ENCODE measurements at regions not wholly inside any gene's neighbourhood (a gene's known extent, or its start where the extent isn't known, plus 50 kb on each side); places are given as distances from the start of the nearest gene placed in this dataset.

GRCh38 chr2:134128746-134129145 lies 125.1 kb upstream of the MGAT5 start:
- DNase-seq: no peak

GRCh38 chr2:134129900-134130537 lies 123.9 kb upstream of the MGAT5 start:
- DNase-seq: no peak

GRCh38 chr2:134131681-134132489 lies 122.0 kb upstream of the MGAT5 start:
- DNase-seq: no peak

GRCh38 chr2:134132490-134132857 lies 121.4 kb upstream of the MGAT5 start:
- no peak for DNase-seq

- DNase-seq: no peak
Measured at GRCh38 chr2:134133622-134134312, 120.1 kb upstream of the MGAT5 start.

GRCh38 chr2:134134313-134134706 lies 119.6 kb upstream of the MGAT5 start:
- DNase-seq: no peak

- DNase-seq: no peak
Measured at GRCh38 chr2:134134827-134135226, 119.0 kb upstream of the MGAT5 start.

GRCh38 chr2:134135793-134136192 lies 118.1 kb upstream of the MGAT5 start:
- no peak for DNase-seq

- no peak for DNase-seq
Measured at GRCh38 chr2:134136731-134137130, 117.1 kb upstream of the MGAT5 start.

GRCh38 chr2:134137182-134137611 lies 116.7 kb upstream of the MGAT5 start:
- DNase-seq: no peak

- no peak for DNase-seq
Measured at GRCh38 chr2:134138115-134138514, 115.8 kb upstream of the MGAT5 start.

GRCh38 chr2:134139611-134140010 lies 114.3 kb upstream of the MGAT5 start:
- no peak for DNase-seq

- DNase-seq: no peak
Measured at GRCh38 chr2:134140251-134140661, 113.6 kb upstream of the MGAT5 start.

- DNase-seq: no peak
Measured at GRCh38 chr2:134141598-134142340, 112.1 kb upstream of the MGAT5 start.

GRCh38 chr2:134142341-134142738 lies 111.5 kb upstream of the MGAT5 start:
- no peak for DNase-seq

- no peak for DNase-seq
Measured at GRCh38 chr2:134142903-134143302, 111.0 kb upstream of the MGAT5 start.

GRCh38 chr2:134143568-134143967 lies 110.3 kb upstream of the MGAT5 start:
- DNase-seq: no peak

- DNase-seq: no peak
Measured at GRCh38 chr2:134144081-134144596, 109.7 kb upstream of the MGAT5 start.

GRCh38 chr2:134144651-134145050 lies 109.2 kb upstream of the MGAT5 start:
- DNase-seq: no peak

- no peak for DNase-seq
Measured at GRCh38 chr2:134145519-134145918, 108.4 kb upstream of the MGAT5 start.

- DNase-seq: no peak
Measured at GRCh38 chr2:134146161-134146560, 107.7 kb upstream of the MGAT5 start.

GRCh38 chr2:134146620-134147019 lies 107.3 kb upstream of the MGAT5 start:
- no peak for DNase-seq

GRCh38 chr2:134148172-134148571 lies 105.7 kb upstream of the MGAT5 start:
- no peak for DNase-seq
